GM21619 (cell line): ENCODE measurements at regions not wholly inside any gene's neighbourhood (a gene's known extent, or its start where the extent isn't known, plus 50 kb on each side); places are given as distances from the start of the nearest gene placed in this dataset.

Experiments used
- ATAC-seq: cut with Tn5 transposase; IDR thresholded peaks from one replicate; pipeline ENCODE4 v1.9.1; 2021; ENCODE audit not compliant: unreplicated experiment

DNA sequence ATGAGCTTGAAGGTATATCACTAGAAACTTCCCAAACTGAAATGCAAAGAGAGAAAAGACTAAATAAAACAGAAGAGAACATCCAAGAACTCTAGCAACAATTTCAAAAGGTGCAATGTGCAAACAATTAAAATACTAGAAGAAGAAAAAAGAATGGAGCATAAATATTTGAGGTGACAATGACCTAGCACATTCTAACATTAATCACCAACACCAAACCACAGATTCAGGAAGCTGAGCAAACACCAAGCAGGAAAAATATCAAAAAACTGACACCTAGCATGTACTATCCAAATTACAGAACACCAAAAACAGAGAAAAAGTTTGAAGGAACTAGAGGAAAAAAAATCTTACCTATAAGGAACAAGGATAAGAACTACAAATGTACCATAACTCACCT lies 460.8 kb downstream of the IRS1 start:
- ATAC-seq: no peak

DNA sequence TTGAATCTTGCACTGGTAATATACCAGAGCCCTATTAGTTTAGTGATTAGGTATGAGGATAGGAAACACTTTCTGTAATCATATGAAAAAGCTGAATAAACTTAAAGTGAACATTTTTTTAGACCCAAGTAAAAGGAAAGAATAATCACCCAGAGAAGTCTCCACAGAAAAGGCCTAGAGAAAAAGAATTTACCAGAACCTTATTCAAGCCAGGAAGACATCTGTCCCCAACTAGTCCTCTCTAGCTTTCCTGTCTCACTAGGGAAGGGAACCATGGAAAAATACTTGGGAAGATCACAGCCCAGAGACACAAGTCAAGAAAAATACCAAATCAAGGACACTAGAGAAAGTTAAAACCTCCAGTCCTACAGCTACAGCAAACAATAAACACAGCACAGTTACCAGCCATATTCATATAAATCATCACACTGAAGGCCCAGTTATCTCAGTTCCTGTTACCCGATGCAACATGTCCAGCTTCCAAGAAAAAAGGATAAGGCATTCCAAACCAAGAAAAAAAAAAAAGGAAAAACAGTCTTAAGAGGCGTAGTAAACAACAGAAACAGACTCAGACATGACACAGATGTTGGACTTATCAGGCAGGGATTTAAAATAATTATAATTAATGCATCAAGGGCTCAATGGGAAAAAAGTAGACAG lies 461.5 kb downstream of the IRS1 start:
- no peak for ATAC-seq

DNA sequence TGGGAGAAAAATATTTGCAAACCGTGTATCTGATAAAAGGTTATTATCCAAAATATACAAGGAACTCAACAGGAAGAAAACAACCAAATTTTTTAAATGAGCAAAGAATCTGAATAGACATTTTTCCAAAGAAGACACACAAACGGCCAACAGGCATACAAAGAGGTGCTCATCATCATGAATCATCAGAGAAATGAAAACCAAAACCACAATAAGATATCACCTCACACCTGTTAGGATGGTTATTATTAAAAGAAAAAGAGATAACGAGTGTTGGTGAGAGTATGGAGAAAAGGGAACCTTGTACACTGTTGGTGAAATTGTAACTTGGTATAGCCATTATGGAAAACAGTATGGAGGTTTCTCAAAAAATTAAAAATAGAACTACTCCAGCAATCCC lies 463.3 kb downstream of the IRS1 start:
- ATAC-seq: no peak

DNA sequence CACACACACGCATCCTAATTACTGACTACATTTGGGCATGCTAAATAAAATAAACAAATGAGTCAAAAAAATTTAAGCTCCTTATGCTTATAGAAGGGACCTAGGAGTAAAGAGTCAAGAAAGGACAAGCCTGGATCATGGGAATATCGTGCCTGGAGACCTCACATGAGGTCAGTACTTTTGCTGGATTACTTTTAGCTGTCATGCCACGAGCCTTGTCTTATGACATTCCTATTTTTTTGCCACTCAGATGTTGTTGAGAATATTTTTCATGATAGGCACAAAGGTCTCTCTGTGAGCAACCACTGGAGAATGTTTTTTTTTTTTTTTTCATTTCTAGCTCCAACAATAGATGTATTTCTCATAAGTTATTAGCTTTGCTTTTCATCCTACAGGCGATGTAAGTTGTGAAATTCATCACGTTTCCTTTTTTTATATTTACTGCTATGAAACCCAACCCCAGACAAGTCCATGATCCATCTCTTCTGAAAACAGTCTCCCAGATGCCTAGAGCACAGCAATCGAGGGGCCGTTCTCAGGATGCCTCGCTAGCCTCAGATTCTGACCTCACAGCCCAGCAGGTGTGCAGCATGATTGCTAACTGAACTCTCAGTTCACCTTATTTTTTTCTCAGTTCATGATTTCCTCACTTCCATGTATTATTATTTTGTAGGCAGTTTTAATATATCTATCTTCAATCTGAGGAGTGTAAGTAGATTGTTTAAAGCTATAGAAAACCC lies 464.5 kb downstream of the IRS1 start:
- ATAC-seq: no peak

DNA sequence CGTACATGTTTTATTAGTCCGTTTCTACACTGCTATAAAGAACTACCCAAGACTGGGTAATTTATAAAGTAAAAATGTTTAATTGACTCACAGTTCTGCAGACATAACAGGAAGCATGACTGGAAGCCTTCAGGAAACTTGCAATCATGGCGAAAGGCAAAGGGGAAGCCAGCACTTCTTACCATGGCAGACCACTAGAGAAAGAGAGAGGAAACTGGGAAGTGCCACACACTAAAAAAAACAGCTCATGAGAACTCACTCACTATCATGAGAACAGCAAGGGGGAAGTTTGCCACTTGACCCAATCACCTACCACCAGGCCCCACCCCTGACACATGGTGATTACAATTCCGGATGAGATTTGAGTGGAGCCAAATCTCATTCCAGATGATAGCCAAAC lies 466.2 kb downstream of the IRS1 start:
- ATAC-seq: no peak

DNA sequence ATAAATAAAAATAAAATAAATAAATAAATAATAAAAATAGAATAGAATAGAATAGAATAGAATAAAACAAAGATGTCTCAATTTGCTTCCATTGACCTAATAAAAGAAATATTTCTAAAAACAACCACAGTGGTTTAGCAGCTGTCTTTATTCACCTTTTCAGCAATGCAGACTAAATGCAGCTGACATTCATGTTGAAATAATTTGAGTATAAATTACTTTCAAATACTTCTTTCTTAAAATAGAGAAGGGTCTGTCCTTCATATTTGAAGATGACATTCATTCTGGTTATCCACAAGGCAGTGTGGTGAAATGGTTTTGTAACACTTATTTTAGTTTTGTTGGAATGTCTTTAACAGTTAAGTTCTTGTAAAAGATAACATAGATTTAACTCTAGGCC lies 469.4 kb downstream of the IRS1 start:
- no peak for ATAC-seq

DNA sequence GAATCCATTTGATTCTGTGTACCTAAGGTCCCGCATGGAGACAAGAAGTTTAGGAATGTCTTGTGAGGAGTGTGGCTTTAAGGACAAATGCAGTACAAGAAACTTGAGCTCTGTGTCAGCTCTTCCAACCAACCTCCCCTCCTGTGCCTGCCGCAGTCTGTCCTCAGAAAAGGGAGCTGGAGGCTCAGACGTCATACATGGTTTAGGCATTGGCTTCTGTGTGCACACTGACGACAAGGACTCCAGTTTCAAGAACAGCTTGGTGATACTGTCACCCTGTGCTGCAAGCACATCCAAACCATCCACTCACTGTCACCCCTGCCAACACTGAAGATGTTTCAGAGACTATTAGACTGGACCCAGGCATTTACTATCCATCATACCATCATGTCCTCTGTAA lies 470.4 kb downstream of the IRS1 start:
- ATAC-seq: no peak

DNA sequence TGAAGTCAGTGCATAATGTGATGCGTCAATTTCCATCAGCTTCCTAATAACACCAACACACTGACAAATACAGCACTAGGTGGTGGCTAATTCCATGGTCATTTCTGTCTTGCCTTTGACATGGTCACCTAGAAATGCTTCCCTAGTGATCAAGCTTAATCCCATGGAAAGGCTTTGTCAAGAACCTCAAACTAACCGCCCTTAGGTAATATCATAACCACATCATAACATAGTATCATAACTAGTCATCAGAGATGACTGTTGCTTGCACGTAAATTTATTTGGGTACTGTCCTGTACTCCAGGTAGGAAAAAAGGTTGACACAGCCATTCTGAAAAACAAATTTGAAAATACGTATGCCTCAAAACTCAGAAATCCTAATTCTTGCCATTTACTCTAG lies 471.8 kb downstream of the IRS1 start:
- ATAC-seq: no peak

DNA sequence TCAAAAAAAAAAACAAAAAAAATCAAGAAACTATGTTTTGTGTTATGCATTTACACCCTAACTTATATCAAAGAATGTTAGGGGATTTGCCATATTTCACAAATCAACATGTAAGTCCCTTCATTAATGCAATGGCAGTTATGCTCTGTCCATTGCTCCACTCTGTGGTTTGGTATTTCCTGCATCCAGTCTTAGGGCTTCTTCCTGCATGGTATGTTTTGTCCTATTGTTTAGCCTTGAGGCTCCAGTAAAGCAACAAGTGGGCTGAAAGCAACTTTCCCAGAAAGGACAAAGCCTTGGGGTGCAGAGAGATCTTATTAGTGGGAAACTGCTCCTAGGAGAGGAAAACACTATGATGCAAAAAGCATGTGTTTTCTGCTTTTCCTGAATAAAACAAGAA lies 474.1 kb downstream of the IRS1 start:
- no peak for ATAC-seq

DNA sequence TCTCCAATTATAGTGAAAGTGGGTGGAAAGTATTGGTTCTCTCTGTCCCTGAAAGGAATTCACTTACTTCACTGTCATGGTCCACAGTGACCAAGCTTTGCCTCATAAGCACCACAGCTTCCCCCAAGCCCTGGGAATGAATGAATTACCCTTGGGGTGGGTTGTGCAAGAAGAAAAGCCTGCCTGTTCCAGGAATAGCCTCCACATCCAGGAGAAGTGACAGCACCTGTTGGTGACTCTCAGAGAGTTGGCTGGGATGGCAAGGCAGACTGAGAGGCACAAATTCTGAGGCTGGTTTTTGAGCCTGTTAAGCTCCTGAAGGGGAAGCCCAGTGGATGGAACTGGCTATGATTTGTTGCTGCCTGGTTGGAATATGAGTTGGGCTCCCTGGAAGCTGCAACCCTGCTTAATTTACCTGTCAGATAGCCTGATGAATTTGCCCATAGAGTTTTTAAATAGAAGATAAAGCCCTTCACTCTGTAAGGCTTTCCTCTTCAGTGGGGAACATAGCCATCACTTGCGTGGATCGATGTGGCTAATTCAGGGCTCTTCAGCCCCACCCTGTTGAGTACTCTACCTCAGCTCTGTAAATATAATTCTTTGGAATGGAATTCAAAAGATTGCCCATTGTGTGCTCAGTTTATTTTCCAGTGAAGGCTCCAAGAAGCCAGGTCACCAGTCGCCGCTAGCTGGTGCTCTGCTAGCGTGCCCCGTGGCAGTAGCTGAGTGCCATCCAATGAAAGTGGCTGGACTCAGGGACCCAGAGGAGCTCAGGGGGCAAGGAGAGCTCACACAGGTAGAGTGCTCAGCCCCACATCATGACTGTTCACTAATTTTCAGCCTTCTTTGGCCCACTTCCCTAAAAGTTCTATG lies 479.3 kb downstream of the IRS1 start:
- ATAC-seq: no peak

DNA sequence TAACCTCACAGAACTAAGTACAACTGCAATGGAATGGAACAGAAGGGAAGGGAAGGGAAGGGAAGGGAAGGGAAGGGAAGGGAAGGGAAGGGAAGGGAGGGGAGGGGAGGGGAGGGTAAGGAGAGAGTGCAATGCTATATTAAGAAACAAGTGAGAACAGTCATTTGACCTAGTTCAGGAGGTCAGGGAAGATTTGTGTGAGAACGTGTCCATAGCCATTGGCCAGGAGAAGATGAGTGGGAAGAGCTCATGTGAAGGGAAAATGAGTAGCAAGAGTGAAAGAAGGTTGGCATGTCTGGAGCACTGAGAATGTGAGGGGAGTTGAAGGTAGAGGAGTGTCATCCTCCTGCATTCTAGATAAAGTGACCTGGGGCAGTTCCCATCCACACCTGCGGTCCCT lies 481.6 kb downstream of the IRS1 start:
- no peak for ATAC-seq

DNA sequence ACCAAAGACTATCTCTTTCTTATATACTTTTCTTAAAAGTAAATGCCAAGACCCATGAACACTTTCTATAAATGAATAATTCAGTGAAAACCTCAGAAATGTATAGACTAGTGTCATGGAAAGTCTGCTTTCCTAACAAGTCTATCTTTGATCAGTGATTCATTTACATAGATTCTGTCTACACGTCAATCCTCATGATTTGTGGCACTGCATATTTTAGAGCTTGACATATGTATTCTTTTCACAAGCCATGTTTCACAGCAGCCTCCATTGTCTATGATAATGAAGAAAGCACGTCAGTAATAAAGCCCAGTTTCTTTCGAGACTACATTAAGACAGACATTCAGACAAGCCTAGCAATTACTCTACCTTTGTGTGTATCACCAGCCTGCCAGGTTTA lies 486.6 kb downstream of the IRS1 start:
- ATAC-seq: no peak

DNA sequence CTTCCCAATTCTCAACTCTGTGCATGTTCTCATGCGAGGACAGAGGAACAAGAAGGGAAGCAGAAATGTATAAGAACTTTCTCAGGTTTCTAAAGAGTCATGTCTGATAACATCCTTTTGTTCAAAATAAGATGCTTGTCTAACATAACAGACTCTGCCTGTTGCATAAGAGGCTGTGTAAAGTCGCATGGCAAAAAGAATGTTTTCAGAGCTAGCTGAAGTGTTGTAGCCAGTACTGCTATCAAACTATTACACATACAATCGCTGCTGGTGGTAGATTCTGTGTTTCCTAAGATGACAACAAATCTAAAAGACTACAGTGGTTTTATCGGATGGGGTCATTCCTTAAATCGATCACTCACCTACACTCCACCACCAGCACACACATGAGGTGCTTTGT lies 487.5 kb downstream of the IRS1 start:
- no peak for ATAC-seq

DNA sequence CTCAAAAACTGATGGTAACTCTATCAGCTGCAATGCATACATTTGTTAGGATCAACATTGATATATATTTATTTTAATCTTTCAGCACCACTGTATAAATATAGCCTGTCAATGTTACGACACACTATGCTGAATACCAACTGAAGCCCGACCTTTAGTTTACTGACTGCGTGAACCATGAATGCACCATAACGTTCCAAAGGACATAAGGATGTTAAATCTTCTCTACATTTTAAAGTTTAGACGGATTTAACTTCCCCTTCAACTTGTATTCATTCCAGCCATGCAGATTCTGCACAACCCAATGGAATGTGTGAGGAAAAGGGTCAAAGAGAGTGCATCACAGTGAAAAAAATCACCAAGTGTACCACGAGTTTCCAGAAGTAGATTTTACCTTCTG lies 489.5 kb downstream of the IRS1 start:
- ATAC-seq: no peak

DNA sequence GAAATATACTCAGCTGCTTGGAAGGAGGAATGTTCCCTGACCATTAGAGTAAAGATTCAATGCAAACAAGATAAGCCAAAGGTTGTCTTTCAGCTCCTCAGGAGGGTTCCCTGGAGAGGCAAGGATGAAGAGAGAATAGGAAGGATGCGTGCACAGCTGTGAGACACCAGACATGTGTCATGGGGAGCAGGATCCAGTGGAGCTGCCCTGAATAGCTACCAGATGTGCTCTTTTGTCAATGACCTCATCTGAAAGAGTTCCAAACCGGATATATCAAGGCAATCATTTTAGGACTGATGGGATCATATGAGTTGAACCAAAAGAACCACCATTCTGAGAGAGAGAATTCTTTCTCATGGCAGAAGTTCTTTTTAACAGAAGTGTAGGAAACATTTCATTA lies 490.6 kb downstream of the IRS1 start:
- no peak for ATAC-seq

DNA sequence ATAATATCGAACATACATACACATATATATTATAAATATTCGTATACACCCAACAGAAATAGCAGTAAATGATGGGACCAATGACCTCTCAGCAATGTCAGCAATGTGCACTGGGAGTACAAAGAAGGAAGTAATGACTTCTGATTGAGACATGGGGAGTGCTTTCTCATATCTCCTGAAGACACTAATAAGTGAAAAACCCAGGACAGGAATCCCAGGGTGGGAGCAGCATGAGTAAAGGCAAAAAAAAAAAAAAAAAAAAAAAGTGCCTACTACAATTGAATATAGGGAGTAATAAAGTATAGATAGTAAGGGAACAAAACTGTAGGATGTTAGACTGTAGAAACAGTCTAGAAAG lies 491.3 kb downstream of the IRS1 start:
- no peak for ATAC-seq

DNA sequence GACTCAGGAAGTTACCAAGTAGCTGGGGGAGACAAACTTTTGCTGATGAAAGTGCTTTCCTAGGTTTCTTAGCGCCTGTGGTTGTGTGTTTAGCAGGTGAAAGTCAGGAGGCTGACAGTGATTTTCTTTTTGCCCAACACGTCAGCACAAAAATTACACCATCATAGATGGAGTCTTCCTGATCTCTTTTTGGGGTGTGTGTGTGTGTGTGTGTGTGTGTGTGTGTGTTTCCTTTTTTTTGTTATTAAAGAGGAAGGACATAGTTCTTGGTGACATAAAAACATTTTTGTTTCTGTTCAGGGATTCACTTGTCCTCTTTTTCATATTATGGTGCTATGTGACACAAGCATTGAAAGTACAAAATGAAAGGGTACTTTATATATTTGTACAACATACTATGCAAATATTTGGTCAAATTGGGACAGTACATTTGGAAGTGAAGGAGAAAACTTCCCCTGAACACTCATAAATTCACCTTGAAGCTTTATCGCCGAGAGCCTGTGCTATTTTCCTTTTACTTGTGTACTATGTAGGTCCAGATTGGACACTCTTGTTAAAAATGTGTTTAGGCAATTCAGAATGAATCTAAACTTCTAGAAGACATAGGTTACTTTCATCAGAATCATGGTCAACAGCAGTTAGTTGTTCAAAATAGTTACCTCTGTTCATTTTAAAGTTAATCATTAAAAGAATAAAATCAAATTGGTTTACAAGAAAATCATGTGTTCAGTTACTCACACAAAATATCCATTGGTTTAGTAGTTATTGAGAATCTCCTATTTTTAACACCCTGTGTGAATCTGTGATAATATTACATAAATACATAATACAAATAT lies 491.9 kb downstream of the IRS1 start:
- no peak for ATAC-seq

DNA sequence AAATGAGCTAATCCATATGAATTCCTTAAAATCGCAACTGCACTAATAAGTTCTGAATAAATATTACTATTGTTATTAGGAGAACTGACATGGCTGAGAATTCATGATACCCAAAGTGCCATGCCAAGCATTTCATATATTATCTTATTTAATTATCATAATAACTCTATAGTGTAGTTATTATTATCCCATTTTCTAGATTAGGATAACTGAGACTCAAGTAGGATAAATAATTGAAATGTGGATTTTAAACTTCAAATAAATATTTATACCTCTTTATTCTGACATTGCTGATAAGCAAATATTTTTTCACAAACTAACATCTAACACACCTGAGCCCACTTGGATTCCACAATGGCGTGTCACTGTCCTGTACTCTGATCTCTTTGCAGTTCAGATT lies 492.7 kb downstream of the IRS1 start:
- no peak for ATAC-seq

DNA sequence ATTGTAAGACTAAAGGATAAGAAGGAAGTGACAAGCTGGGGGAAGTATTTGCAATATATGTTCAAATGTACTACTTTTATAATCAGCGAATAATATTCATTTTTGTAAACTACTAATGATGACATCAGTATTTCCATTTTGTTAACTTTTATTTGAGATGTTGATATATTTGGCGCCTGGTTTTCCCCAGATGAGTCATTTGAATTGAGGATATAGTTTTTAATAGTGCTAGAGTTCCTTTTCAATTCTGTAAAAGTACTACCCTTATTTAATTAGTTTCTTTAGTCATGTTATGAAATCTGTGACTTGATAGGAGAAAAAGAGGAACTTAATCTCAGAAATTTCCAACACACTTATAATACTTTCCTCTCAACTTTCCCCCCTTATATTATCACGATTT lies 495.3 kb downstream of the IRS1 start:
- no peak for ATAC-seq

DNA sequence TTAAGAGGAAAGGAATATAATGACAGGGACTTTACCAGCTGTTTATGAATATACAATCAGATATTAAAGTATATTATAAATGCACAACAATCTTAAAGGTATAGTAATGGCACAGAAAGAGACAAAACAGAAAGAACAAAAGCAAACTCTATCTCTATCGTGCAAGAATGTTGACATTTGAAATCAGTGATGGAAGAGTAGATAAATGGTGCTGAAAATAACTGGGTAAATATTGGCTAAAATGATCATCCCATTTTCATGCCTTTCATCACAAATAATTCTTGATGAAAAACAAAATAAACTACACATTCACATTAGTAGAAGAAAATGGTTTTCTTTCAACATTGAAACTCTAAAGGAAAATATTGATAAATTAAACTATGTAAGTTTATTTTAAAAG lies 495.9 kb downstream of the IRS1 start:
- no peak for ATAC-seq

DNA sequence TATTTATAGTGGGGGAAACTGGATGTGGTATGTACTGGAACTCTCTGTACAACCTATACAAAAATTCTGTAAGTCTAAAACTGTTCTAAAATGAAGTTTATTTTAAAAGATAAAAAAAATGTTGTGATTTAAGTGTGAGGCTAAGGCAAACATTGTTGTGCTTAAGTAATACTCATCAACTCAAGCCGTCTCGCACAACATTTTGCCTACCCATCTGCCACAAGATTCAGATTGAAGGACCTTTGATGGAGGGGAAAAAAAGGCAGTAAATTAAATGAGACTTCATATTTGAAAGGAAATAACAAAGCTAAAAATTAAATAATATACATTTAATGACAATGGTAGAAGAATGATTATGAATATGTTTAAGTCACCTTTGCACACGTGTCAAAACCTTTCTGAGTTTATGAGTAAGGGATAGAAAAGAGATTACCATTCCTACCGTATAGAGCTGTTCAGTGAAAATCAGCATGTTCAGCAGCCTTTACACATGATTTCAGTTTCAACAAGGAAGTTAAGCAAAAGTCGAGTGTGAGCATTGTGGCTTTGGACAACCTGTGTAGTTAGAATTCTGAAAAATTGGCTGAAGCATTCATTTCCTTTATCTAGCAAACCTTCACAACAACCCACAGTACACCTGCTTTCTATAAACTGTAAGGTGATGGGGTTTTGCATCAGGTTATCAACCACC lies 499.3 kb downstream of the IRS1 start:
- peak; percentile 72 for ATAC-seq
